PC-3 (cell line): ENCODE measurements at regions not wholly inside any gene's neighbourhood (a gene's known extent, or its start where the extent isn't known, plus 50 kb on each side); places are given as distances from the start of the nearest gene placed in this dataset.

Source experiments
- ATAC-seq: fragments of 200-7000 bp; cut with Tn5 transposase; 2 replicates; pipeline ENCODE4 v1.9.1; 2020; ENCODE audit warnings: mild to moderate bottlenecking, moderate library complexity
- BruUV-seq: library from RNA; stranded (reverse); fragments of 400-500 nt; replicated peaks from 2 replicates; lab custom pipeline; 2021; lab: Mats Ljungman, UMichigan
- CTCF ChIA-PET: fragments of 300-600 bp; sonication (Branson Sonifier 250); formaldehyde crosslinking; loops from one replicate; lab custom pipeline; 2022; ENCODE audit warnings: antibody characterized with exemption; lab: Charles Lee
- POLR2A ChIA-PET: fragments of 300-600 bp; sonication (Branson Sonifier 250); formaldehyde crosslinking; loops from one replicate; lab custom pipeline; 2022; ENCODE audit warnings: antibody characterized with exemption; ENCODE audit not compliant: unreplicated experiment; lab: Charles Lee
- DNase-seq: peaks from one replicate; pipeline ENCODE4 v3.0.0-alpha.2; 2015
- H2AFZ ChIP-seq: fragments of 300-600 bp; sonication (generic); 2 replicates; pipeline ENCODE4 v1.6.0; 2016; ENCODE audit warnings: antibody characterized with exemption, low read length
- H3F3A ChIP-seq: fragments of 300-600 bp; sonication (generic); one replicate; pipeline ENCODE4 v1.6.0; 2017; ENCODE audit warnings: antibody characterized with exemption, low read length, control low read depth, mild to moderate bottlenecking; ENCODE audit not compliant: unreplicated experiment
- H3K27ac ChIP-seq: fragments of 300-600 bp; sonication (generic); 2 replicates; pipeline ENCODE4 v1.5.1; 2016; ENCODE audit warnings: mild to moderate bottlenecking, low read length
- H3K27me3 ChIP-seq: fragments of 300-600 bp; sonication (generic); 2 replicates; pipeline ENCODE4 v1.6.1; 2016; ENCODE audit warnings: low read length, mixed read lengths
- H3K36me3 ChIP-seq: fragments of 300-600 bp; sonication (generic); 2 replicates; pipeline ENCODE4 v1.6.1; 2016; ENCODE audit warnings: low read depth, mixed run types, low read length, mixed read lengths
- H3K4me1 ChIP-seq: fragments of 300-600 bp; sonication (generic); 2 replicates; pipeline ENCODE4 v1.5.1; 2016; ENCODE audit warnings: low read length; ENCODE audit not compliant: insufficient read depth
- H3K4me2 ChIP-seq: fragments of 300-600 bp; sonication (generic); 2 replicates; pipeline ENCODE4 v1.6.0; 2016; ENCODE audit warnings: low read length
- H3K4me3 ChIP-seq: fragments of 300-600 bp; sonication (generic); 2 replicates; pipeline ENCODE4 v1.5.1; 2016; ENCODE audit warnings: mild to moderate bottlenecking, low read length, mixed read lengths
- H3K79me2 ChIP-seq: fragments of 300-600 bp; sonication (generic); 2 replicates; pipeline ENCODE4 v1.6.1; 2017; ENCODE audit warnings: low read length, mixed read lengths
- H3K9ac ChIP-seq: fragments of 300-600 bp; sonication (generic); 2 replicates; pipeline ENCODE4 v1.6.0; 2016; ENCODE audit warnings: mild to moderate bottlenecking, low read length
- H3K9me2 ChIP-seq: fragments of 300-600 bp; sonication (generic); replicated peaks from 2 replicates; pipeline ENCODE4 v1.6.1; 2016; ENCODE audit warnings: mixed run types, low read length, mixed read lengths
- H3K9me3 ChIP-seq: fragments of 300-600 bp; sonication (generic); 2 replicates; pipeline ENCODE4 v1.6.1; 2016; ENCODE audit warnings: low read length, mixed read lengths
- H4K20me1 ChIP-seq: fragments of 300-600 bp; sonication (generic); 2 replicates; pipeline ENCODE4 v1.6.1; 2016; ENCODE audit warnings: low read length, mixed read lengths
- CTCF ChIP-seq: fragments of 300-600 bp; sonication (generic); conservative IDR thresholded peaks from 2 replicates; pipeline ENCODE4 v1.5.1; 2017; ENCODE audit warnings: antibody characterized with exemption, low read depth, mild to moderate bottlenecking, low read length
- EZH2 ChIP-seq: fragments of 300-600 bp; sonication (generic); IDR thresholded peaks from one replicate; pipeline ENCODE4 v1.6.1; 2017; ENCODE audit warnings: antibody characterized with exemption, mild to moderate bottlenecking, low read length; ENCODE audit not compliant: unreplicated experiment
- EZH2phosphoT487 ChIP-seq: fragments of 300-600 bp; sonication (generic); IDR thresholded peaks from 2 replicates; pipeline ENCODE4 v1.6.1; 2018; ENCODE audit warnings: mild to moderate bottlenecking, antibody characterized with exemption, low read length, borderline replicate concordance
- intact Hi-C: fragments of 100-400 bp; cut with micrococcal nuclease; formaldehyde crosslinking; loops from 2 replicates; pipeline ENCODE4 v1.9.0; 2023

- H2AFZ ChIP-seq = no peak overlapping the region
- H3K9me2 ChIP-seq = no peaks in the 10 kb centered on the region
- no peaks in the 10 kb centered on the region for H3K36me3 ChIP-seq
- H4K20me1 ChIP-seq = no peaks in the 10 kb centered on the region
- CTCF ChIA-PET = no interaction called here
- no TSS peak for BruUV-seq
- no peaks in the 10 kb centered on the region for H3K27me3 ChIP-seq
- H3K79me2 ChIP-seq = no peaks in the 10 kb centered on the region
- no peak overlapping the region for H3K4me2 ChIP-seq
- no peak overlapping the region for H3K27ac ChIP-seq
- TF ChIP-seq EZH2phosphoT487 (no peak), CTCF (no peak), EZH2 (no peak)
- no peaks in the 10 kb centered on the region for H3K9me3 ChIP-seq
- intact Hi-C loops = no loop called here
- DNase-seq = no peak
- no peak for ATAC-seq
- H3K4me3 ChIP-seq = no peak overlapping the region
- no peaks in the 10 kb centered on the region for H3F3A ChIP-seq
- H3K4me1 ChIP-seq = no peaks in the 10 kb centered on the region
- POLR2A ChIA-PET = no interaction called here
- H3K9ac ChIP-seq = no peak overlapping the region
Observed at GRCh38 chr13:65314008-65314407, 1916.1 kb downstream of the PCDH9 start.

- POLR2A ChIA-PET = no interaction called here
Observed at GRCh38 chr13:65310663-65311328, 1919.3 kb downstream of the PCDH9 start.

More at GRCh38 chr13:65310663-65311328, 1919.3 kb downstream of the PCDH9 start:
- no peaks in the 10 kb centered on the region for H3K36me3 ChIP-seq
- H3K27ac ChIP-seq = no peak overlapping the region
- TF ChIP-seq EZH2phosphoT487 = no peak
- no peak for TF ChIP-seq EZH2
- TF ChIP-seq CTCF = no peak
- intact Hi-C loops = no loop called here
- CTCF ChIA-PET = no interaction called here
- no peak overlapping the region for H3K4me3 ChIP-seq
- H3K4me1 ChIP-seq = no peaks in the 10 kb centered on the region
- H3K79me2 ChIP-seq = no peaks in the 10 kb centered on the region
- H3K27me3 ChIP-seq = no peaks in the 10 kb centered on the region
- BruUV-seq = no TSS peak
- H3K4me2 ChIP-seq = no peak overlapping the region
- no peak for DNase-seq
- H3F3A ChIP-seq = no peaks in the 10 kb centered on the region
- no peak overlapping the region for H3K9ac ChIP-seq
- ATAC-seq = no peak
- no peaks in the 10 kb centered on the region for H3K9me3 ChIP-seq
- H2AFZ ChIP-seq = no peak overlapping the region
- no peaks in the 10 kb centered on the region for H3K9me2 ChIP-seq
- no peaks in the 10 kb centered on the region for H4K20me1 ChIP-seq
